IMR-90 (cell line): ENCODE measurements at regions not wholly inside any gene's neighbourhood (a gene's known extent, or its start where the extent isn't known, plus 50 kb on each side); places are given as distances from the start of the nearest gene placed in this dataset.

Experiments
- ATAC-seq: fragments of 200-7000 bp; cut with Tn5 transposase; 2 replicates; pipeline ENCODE4 v1.9.1; 2020; ENCODE audit warnings: low read depth, mild to moderate bottlenecking, moderate library complexity
- BruUV-seq: library from RNA; stranded (reverse); fragments of 400-500 nt; replicated peaks from 2 replicates; lab custom pipeline; 2021; lab: Mats Ljungman, UMichigan
- CTCF ChIA-PET: fragments of 300-600 bp; formaldehyde crosslinking; extraction: SDS; loops from one replicate; lab custom pipeline; 2021; ENCODE audit warnings: antibody characterized with exemption; lab: Yijun Ruan, JAX
- POLR2A ChIA-PET: fragments of 300-600 bp; sonication (Branson Sonifier 250); formaldehyde crosslinking; loops from one replicate; lab custom pipeline; 2022; ENCODE audit warnings: antibody characterized with exemption; ENCODE audit not compliant: unreplicated experiment; lab: Charles Lee
- DNase-seq: peaks from one replicate; pipeline ENCODE4 v3.0.0; 2013
- H2AFZ ChIP-seq: replicated peaks from 2 replicates; pipeline ENCODE3; 2013; ENCODE audit warnings: low read length, mild to moderate bottlenecking; ENCODE audit not compliant: poor library complexity
- H2AK5ac ChIP-seq: 2 replicates; pipeline ENCODE4 v1.6.1; 2013; ENCODE audit warnings: low read depth, low read length, inconsistent platforms
- H2AK9ac ChIP-seq: replicated peaks from 2 replicates; pipeline ENCODE3; 2013; ENCODE audit warnings: mild to moderate bottlenecking, low read depth, low read length, moderate library complexity; ENCODE audit not compliant: poor library complexity
- H2BK120ac ChIP-seq: 2 replicates; pipeline ENCODE4 v1.6.1; 2013; ENCODE audit warnings: low read depth, low read length, inconsistent platforms
- H2BK15ac ChIP-seq: 3 replicates; pipeline ENCODE4 v1.6.1; 2013; ENCODE audit warnings: low read depth, low read length, inconsistent platforms
- H2BK20ac ChIP-seq: 2 replicates; pipeline ENCODE4 v1.6.1; 2013; ENCODE audit warnings: low read depth, mild to moderate bottlenecking, inconsistent platforms, low read length, moderate library complexity
- H2BK5ac ChIP-seq: 2 replicates; pipeline ENCODE4 v1.6.1; 2013; ENCODE audit warnings: mild to moderate bottlenecking, low read depth, low read length, inconsistent platforms; ENCODE audit not compliant: poor library complexity, severe bottlenecking
- H3K14ac ChIP-seq: replicated peaks from 2 replicates; pipeline ENCODE4 v1.6.1; 2013; ENCODE audit warnings: low read depth, low read length, inconsistent platforms
- H3K18ac ChIP-seq: 2 replicates; pipeline ENCODE4 v1.6.1; 2013; ENCODE audit warnings: low read depth, low read length, control low read depth
- H3K23ac ChIP-seq: 2 replicates; pipeline ENCODE4 v1.6.1; 2013; ENCODE audit warnings: low read depth, low read length, inconsistent platforms
- H3K27ac ChIP-seq: 2 replicates; pipeline ENCODE4 v1.5.1; 2013; ENCODE audit warnings: mild to moderate bottlenecking, control low read depth, low read length; ENCODE audit not compliant: insufficient read depth
- H3K27me3 ChIP-seq: 2 replicates; pipeline ENCODE4 v1.6.1; 2013; ENCODE audit warnings: low read length; ENCODE audit not compliant: control insufficient read depth, insufficient read depth
- H3K36me3 ChIP-seq: 2 replicates; pipeline ENCODE4 v1.6.1; 2013; ENCODE audit warnings: low read length, mixed read lengths; ENCODE audit not compliant: control insufficient read depth, insufficient read depth
- H3K4ac ChIP-seq: 2 replicates; pipeline ENCODE4 v1.6.1; 2013; ENCODE audit warnings: low read depth, low read length, inconsistent platforms
- H3K4me1 ChIP-seq: 2 replicates; pipeline ENCODE4 v1.6.1; 2013; ENCODE audit warnings: low read length, mixed read lengths; ENCODE audit not compliant: control insufficient read depth, insufficient read depth
- H3K4me2 ChIP-seq: 2 replicates; pipeline ENCODE4 v1.6.1; 2013; ENCODE audit warnings: low read depth, mild to moderate bottlenecking, control low read depth, low read length, moderate library complexity
- H3K4me3 ChIP-seq: 2 replicates; pipeline ENCODE4 v1.5.1; 2013; ENCODE audit warnings: low read depth, mild to moderate bottlenecking, control low read depth, low read length, moderate library complexity; ENCODE audit not compliant: insufficient read depth
- H3K56ac ChIP-seq: 2 replicates; pipeline ENCODE4 v1.6.1; 2013; ENCODE audit warnings: low read length, inconsistent platforms; ENCODE audit not compliant: insufficient read depth; ENCODE audit errors: extremely low read depth
- H3K79me1 ChIP-seq, 2 experiments: 2 replicates each; pipeline ENCODE4 v1.6.1; 2013; ENCODE audit warnings: low read length in 2 of 2, inconsistent platforms in 1 of 2, low read depth in 1 of 2
- H3K9ac ChIP-seq: 2 replicates; pipeline ENCODE4 v1.6.1; 2013; ENCODE audit warnings: low read depth, low read length, control low read depth
- H3K9me1 ChIP-seq: 2 replicates; pipeline ENCODE4 v1.6.1; 2013; ENCODE audit warnings: low read length, inconsistent platforms; ENCODE audit not compliant: insufficient read depth
- H3K9me3 ChIP-seq: 2 replicates; pipeline ENCODE4 v1.6.1; 2013; ENCODE audit warnings: low read length; ENCODE audit not compliant: control insufficient read depth, insufficient read depth
- H4K20me1 ChIP-seq: 2 replicates; pipeline ENCODE4 v1.6.1; 2013; ENCODE audit warnings: low read length, inconsistent platforms; ENCODE audit not compliant: insufficient read depth
- H4K5ac ChIP-seq: 2 replicates; pipeline ENCODE4 v1.6.1; 2013; ENCODE audit warnings: mild to moderate bottlenecking, low read depth, low read length, control low read depth
- H4K8ac ChIP-seq, 2 experiments: 2 replicates each; pipeline ENCODE4 v1.6.1; 2013; ENCODE audit warnings: low read depth in 2 of 2, low read length in 2 of 2, control low read depth in 1 of 2, inconsistent platforms in 1 of 2
- H4K91ac ChIP-seq: 2 replicates; pipeline ENCODE4 v1.6.1; 2013; ENCODE audit warnings: low read depth, low read length, inconsistent platforms; ENCODE audit not compliant: insufficient read depth
- FOS ChIP-seq: fragments of 150-350 bp; IDR thresholded peaks from 2 replicates; pipeline ENCODE4 v1.6.1; 2016; ENCODE audit warnings: low read depth, low read length
- RAD21 ChIP-seq: IDR thresholded peaks from 2 replicates; pipeline ENCODE4 v1.6.1; 2012; ENCODE audit warnings: low read length, improper control_type of control experiment
- WGBS, 2 experiments: methylation state at CpG; one replicate each; pipeline versions ENCODE4 v1.1.5 to v1.1.7; 2013; ENCODE audit warnings: missing lambda C conversion rate in 2 of 2; ENCODE audit not compliant: insufficient read length in 1 of 2; ENCODE audit errors: extremely low coverage in 2 of 2; 5-methylcytosine and 5-hydroxymethylcytosine counted together
- dilution Hi-C: fragments of 300-500 bp; cut with HindIII; formaldehyde crosslinking; loops from one replicate; pipeline ENCODE4 v1.14.3; 2018; ENCODE audit warnings: low sequenced_read_pairs; ENCODE audit not compliant: unreplicated experiment
- in situ Hi-C: fragments of 300-500 bp; cut with MboI; formaldehyde crosslinking; loops from 3 replicates; pipeline ENCODE4 v1.14.3; 2019; ENCODE audit warnings: low sequenced_read_pairs, inconsistent platforms, mixed read lengths
- intact Hi-C: fragments of 100-400 bp; cut with micrococcal nuclease; formaldehyde crosslinking; loops from 2 replicates; pipeline ENCODE4 v1.10.0; 2022

- Histone ChIP-seq H2BK5ac (no peak overlapping the region), H3K9me1 (no peaks in the 10 kb centered on the region), H3K27ac (no peak overlapping the region), H2AFZ (no peak overlapping the region), H2BK15ac (no peak overlapping the region), H3K27me3 (no peaks in the 10 kb centered on the region), H3K36me3 (no peaks in the 10 kb centered on the region), H3K18ac (no peak overlapping the region), H3K14ac (no peak overlapping the region), H2BK120ac (no peak overlapping the region), H2BK20ac (no peak overlapping the region), H3K9me3 (peaks cover 5% of the 10 kb centered on the region; the same call in 1 of the 2 replicates), H3K23ac (no peak overlapping the region), H4K20me1 (no peaks in the 10 kb centered on the region), H3K79me1 (no peaks in the 10 kb centered on the region), H3K56ac (no peak overlapping the region), H4K5ac (no peak overlapping the region), H2AK9ac (no peak overlapping the region), H2AK5ac (no peak overlapping the region), H3K4me2 (no peak overlapping the region), H4K91ac (no peak overlapping the region), H4K8ac (no peak overlapping the region), H3K9ac (no peak overlapping the region), H3K4me3 (no peak overlapping the region), H3K4ac (no peak overlapping the region), H3K4me1 (no peaks in the 10 kb centered on the region)
- in situ Hi-C loops, result no loop called here
- DNase-seq (no peak), ATAC-seq (no peak)
- ChIA-PET CTCF (no interaction called here), POLR2A (no interaction called here)
- TF ChIP-seq FOS (no peak), RAD21 (no peak)
- no CpG with 5 or more reads among the region's 1 CpG for WGBS, 2 experiments
- no TSS peak for BruUV-seq
- intact Hi-C loops, result no loop called here
- dilution Hi-C loops, result no loop called here
Measured at GRCh38 chr13:54162069-54162468, 1133.5 kb downstream of the OLFM4 start.
